Neural cell (in vitro differentiated cells): ENCODE measurements at regions not wholly inside any gene's neighbourhood (a gene's known extent, or its start where the extent isn't known, plus 50 kb on each side); places are given as distances from the start of the nearest gene placed in this dataset.

Experiments
- H2AFZ ChIP-seq: fragments of 200-600, 300-800 bp; sonication (generic), shearing (Covaris generic); 2 replicates; pipeline ENCODE4 v1.6.0; 2014; ENCODE audit warnings: low read depth, mild to moderate bottlenecking, antibody characterized with exemption, low read length, moderate library complexity
- H3F3A ChIP-seq: fragments of 200-600 bp; shearing (Covaris generic); 2 replicates; pipeline ENCODE4 v1.6.1; 2016; ENCODE audit warnings: mild to moderate bottlenecking, moderate library complexity, mixed read lengths, antibody characterized with exemption, low read length; ENCODE audit not compliant: insufficient read depth, poor library complexity, severe bottlenecking
- H3K27ac ChIP-seq: fragments of 200-600, 300-800 bp; sonication (generic), shearing (Covaris generic); 2 replicates; pipeline ENCODE4 v1.5.1; 2014; ENCODE audit warnings: mild to moderate bottlenecking, low read length, moderate library complexity
- H3K27me3 ChIP-seq: fragments of 300-800, 200-600 bp; sonication (generic), shearing (Covaris generic); 2 replicates; pipeline ENCODE4 v1.6.0; 2014; ENCODE audit warnings: mild to moderate bottlenecking, low read depth, low read length, moderate library complexity; ENCODE audit not compliant: insufficient read depth
- H3K36me3 ChIP-seq: fragments of 300-800, 200-600 bp; sonication (generic), shearing (Covaris generic); 2 replicates; pipeline ENCODE4 v1.5.1; 2014; ENCODE audit warnings: mild to moderate bottlenecking, antibody characterized with exemption, low read length, moderate library complexity; ENCODE audit not compliant: insufficient read depth
- H3K4me2 ChIP-seq: fragments of 300-800, 200-600 bp; sonication (generic), shearing (Covaris generic); 2 replicates; pipeline ENCODE4 v1.6.0; 2014; ENCODE audit warnings: mild to moderate bottlenecking, low read length
- H3K4me3 ChIP-seq: fragments of 300-800, 200-600 bp; sonication (generic), shearing (Covaris generic); 2 replicates; pipeline ENCODE4 v1.5.1; 2014; ENCODE audit warnings: mild to moderate bottlenecking, low read length, moderate library complexity
- H3K79me2 ChIP-seq: fragments of 200-600 bp; shearing (Covaris generic); replicated peaks from 2 replicates; pipeline ENCODE4 v1.6.0; 2014; ENCODE audit warnings: mild to moderate bottlenecking, low read length, moderate library complexity; ENCODE audit not compliant: insufficient read depth
- H3K9ac ChIP-seq: fragments of 300-800, 200-600 bp; sonication (generic), shearing (Covaris generic); 2 replicates; pipeline ENCODE4 v1.6.1; 2016; ENCODE audit warnings: mild to moderate bottlenecking, low read length, mixed read lengths
- H3K9me2 ChIP-seq: fragments of 200-600 bp; shearing (Covaris generic); 2 replicates; pipeline ENCODE4 v1.6.1; 2016; ENCODE audit warnings: mild to moderate bottlenecking, low read length, mixed read lengths; ENCODE audit not compliant: insufficient read depth
- H3K9me3 ChIP-seq: fragments of 200-600, 300-800 bp; sonication (generic), shearing (Covaris generic); 2 replicates; pipeline ENCODE4 v1.6.1; 2016; ENCODE audit warnings: mild to moderate bottlenecking, mixed run types, low read length, moderate library complexity, mixed read lengths
- H4K20me1 ChIP-seq: fragments of 200-600 bp; shearing (Covaris generic); 2 replicates; pipeline ENCODE4 v1.6.1; 2016; ENCODE audit warnings: mild to moderate bottlenecking, mixed run types; ENCODE audit not compliant: insufficient read depth
- CTCF ChIP-seq: fragments of 450-650 bp; IDR thresholded peaks from 2 replicates; pipeline ENCODE4 v1.5.1; 2014; ENCODE audit warnings: antibody characterized with exemption, mild to moderate bottlenecking, moderate library complexity; ENCODE audit not compliant: poor library complexity, severe bottlenecking
- EP300 ChIP-seq: fragments of 450-650 bp; conservative IDR thresholded peaks from 2 replicates; pipeline ENCODE4 v1.6.1; 2014; ENCODE audit warnings: antibody characterized with exemption, mild to moderate bottlenecking, moderate library complexity; ENCODE audit not compliant: poor library complexity, severe bottlenecking
- EZH2 ChIP-seq: fragments of 200-600, 300-800 bp; shearing (Covaris generic), sonication (generic); IDR thresholded peaks from 2 replicates; pipeline ENCODE4 v1.6.1; 2014; ENCODE audit warnings: antibody characterized with exemption, low read length, borderline replicate concordance, mild to moderate bottlenecking; ENCODE audit not compliant: insufficient read depth, poor library complexity, severe bottlenecking
- MXI1 ChIP-seq: fragments of 450-650 bp; conservative IDR thresholded peaks from 2 replicates; pipeline ENCODE4 v1.6.1; 2014; ENCODE audit warnings: antibody characterized with exemption, mild to moderate bottlenecking; ENCODE audit not compliant: poor library complexity, severe bottlenecking
- POLR2AphosphoS5 ChIP-seq: IDR thresholded peaks from 2 replicates; pipeline ENCODE4 v1.6.1; 2012
- RAD21 ChIP-seq: fragments of 450-650 bp; conservative IDR thresholded peaks from 2 replicates; pipeline ENCODE4 v1.6.1; 2014; ENCODE audit warnings: antibody characterized with exemption, mild to moderate bottlenecking, moderate library complexity
- REST ChIP-seq: IDR thresholded peaks from 2 replicates; pipeline ENCODE4 v1.6.1; 2012; ENCODE audit warnings: borderline replicate concordance
- SMC3 ChIP-seq: fragments of 450-650 bp; conservative IDR thresholded peaks from 2 replicates; pipeline ENCODE4 v1.6.1; 2014; ENCODE audit warnings: antibody characterized with exemption, mild to moderate bottlenecking, moderate library complexity; ENCODE audit not compliant: poor library complexity
- TAF1 ChIP-seq: IDR thresholded peaks from 2 replicates; pipeline ENCODE4 v1.6.1; 2012; ENCODE audit warnings: low read depth

GRCh38 chr7:131045526-131045925 lies 282.1 kb upstream of the MKLN1 start:
- no peaks in the 10 kb centered on the region for H3K79me2 ChIP-seq
- H3K9ac ChIP-seq = no peak overlapping the region
- no peak overlapping the region for H2AFZ ChIP-seq
- H3K9me3 ChIP-seq = peaks cover 5% of the 10 kb centered on the region
- H3K4me2 ChIP-seq = no peak overlapping the region
- H3K4me3 ChIP-seq = no peak overlapping the region
- TF ChIP-seq REST (no peak), RAD21 (no peak), POLR2AphosphoS5 (no peak), TAF1 (no peak), SMC3 (no peak), EP300 (no peak), MXI1 (no peak), CTCF (no peak), EZH2 (no peak)
- no peaks in the 10 kb centered on the region for H3K9me2 ChIP-seq
- H3K36me3 ChIP-seq = no peaks in the 10 kb centered on the region
- no peaks in the 10 kb centered on the region for H3K27me3 ChIP-seq
- no peaks in the 10 kb centered on the region for H4K20me1 ChIP-seq
- no peaks in the 10 kb centered on the region for H3F3A ChIP-seq
- H3K27ac ChIP-seq = no peak overlapping the region

- Histone ChIP-seq H3K4me3 (no peak overlapping the region), H3K79me2 (no peaks in the 10 kb centered on the region), H3K27ac (no peak overlapping the region), H3K9me3 (peaks cover 5% of the 10 kb centered on the region), H4K20me1 (no peaks in the 10 kb centered on the region), H3F3A (no peaks in the 10 kb centered on the region), H3K9me2 (no peaks in the 10 kb centered on the region), H3K36me3 (no peaks in the 10 kb centered on the region), H3K4me2 (no peak overlapping the region), H2AFZ (no peak overlapping the region), H3K27me3 (no peaks in the 10 kb centered on the region), H3K9ac (no peak overlapping the region)
- TF ChIP-seq RAD21 = no peak
- TF ChIP-seq EP300 = no peak
- no peak for TF ChIP-seq MXI1
- no peak for TF ChIP-seq POLR2AphosphoS5
- TF ChIP-seq REST = no peak
- no peak for TF ChIP-seq TAF1
- TF ChIP-seq CTCF = no peak
- no peak for TF ChIP-seq SMC3
- TF ChIP-seq EZH2 = no peak
These were observed 281.4 kb upstream of the MKLN1 start for GRCh38 chr7:131046246-131046645.
